Astrocyte of the cerebellum (primary cell): ENCODE measurements at regions not wholly inside any gene's neighbourhood (a gene's known extent, or its start where the extent isn't known, plus 50 kb on each side); places are given as distances from the start of the nearest gene placed in this dataset.

ENCODE experiments used
- DNase-seq: peaks from one replicate; pipeline ENCODE4 v3.0.0-alpha.2; 2011; ENCODE audit warnings: low read depth
- H3K4me3 ChIP-seq: 2 replicates; pipeline ENCODE4 v1.5.1; 2011; ENCODE audit warnings: mild to moderate bottlenecking, low read depth, low read length, moderate library complexity
- in situ Hi-C: cut with HindIII; loops from 2 replicates; pipeline ENCODE4 v1.10.0; 2017; ENCODE audit warnings: low sequenced_read_pairs
- TF ChIP-seq, protein P1 (sequence below): IDR thresholded peaks from 2 replicates; pipeline ENCODE4 v1.5.1; 2012; ENCODE audit warnings: low read length, low read depth, moderate library complexity, mild to moderate bottlenecking; ENCODE audit errors: missing control alignments

DNA sequence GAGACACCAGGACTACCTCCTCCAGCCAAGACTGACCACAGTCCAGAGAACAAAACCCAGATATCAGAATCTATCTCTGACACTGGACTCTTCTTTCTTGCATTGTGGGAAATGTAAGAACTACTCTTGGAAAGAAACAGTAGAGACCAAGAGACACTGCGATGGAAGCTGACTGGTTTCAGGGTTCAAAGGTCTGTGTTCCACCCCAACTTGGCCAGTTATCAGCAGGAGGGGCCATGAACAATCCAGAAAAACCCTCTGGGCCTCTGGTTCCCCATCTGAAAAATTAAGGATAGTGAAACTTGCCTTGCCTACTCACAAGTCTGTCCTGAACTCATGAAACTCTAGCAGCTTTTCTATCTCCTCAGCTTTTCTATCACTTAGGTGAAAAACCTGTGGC lies 166.5 kb downstream of the SUCLG1 start:
- H3K4me3 ChIP-seq: no peak overlapping the region
- TF ChIP-seq, protein P1, sequence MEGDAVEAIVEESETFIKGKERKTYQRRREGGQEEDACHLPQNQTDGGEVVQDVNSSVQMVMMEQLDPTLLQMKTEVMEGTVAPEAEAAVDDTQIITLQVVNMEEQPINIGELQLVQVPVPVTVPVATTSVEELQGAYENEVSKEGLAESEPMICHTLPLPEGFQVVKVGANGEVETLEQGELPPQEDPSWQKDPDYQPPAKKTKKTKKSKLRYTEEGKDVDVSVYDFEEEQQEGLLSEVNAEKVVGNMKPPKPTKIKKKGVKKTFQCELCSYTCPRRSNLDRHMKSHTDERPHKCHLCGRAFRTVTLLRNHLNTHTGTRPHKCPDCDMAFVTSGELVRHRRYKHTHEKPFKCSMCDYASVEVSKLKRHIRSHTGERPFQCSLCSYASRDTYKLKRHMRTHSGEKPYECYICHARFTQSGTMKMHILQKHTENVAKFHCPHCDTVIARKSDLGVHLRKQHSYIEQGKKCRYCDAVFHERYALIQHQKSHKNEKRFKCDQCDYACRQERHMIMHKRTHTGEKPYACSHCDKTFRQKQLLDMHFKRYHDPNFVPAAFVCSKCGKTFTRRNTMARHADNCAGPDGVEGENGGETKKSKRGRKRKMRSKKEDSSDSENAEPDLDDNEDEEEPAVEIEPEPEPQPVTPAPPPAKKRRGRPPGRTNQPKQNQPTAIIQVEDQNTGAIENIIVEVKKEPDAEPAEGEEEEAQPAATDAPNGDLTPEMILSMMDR: no peak
- in situ Hi-C loops: no loop called here
- no peak for DNase-seq

DNA sequence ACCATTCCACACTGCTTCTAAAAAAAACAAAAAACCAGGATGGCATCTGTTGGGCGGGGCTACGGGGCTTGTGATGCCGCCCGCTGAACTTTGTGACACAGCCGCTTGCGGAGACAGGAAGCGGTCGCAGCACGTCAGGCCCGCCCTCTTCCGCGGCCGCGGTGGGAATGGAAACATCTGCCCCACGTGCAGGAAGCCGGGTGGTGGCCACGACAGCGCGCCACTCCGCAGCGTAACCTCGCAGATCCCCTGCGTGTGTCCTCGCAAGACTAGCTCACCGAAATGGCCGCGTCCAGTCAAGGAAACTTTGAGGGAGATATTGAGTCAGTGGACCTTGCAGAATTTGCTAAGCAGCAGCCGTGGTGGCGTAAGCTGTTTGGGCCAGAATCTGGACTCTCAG lies 168.5 kb downstream of the SUCLG1 start:
- no peak overlapping the region for H3K4me3 ChIP-seq
- DNase-seq: no peak
- TF ChIP-seq, protein P1: no peak
- in situ Hi-C loops: no loop called here

DNA sequence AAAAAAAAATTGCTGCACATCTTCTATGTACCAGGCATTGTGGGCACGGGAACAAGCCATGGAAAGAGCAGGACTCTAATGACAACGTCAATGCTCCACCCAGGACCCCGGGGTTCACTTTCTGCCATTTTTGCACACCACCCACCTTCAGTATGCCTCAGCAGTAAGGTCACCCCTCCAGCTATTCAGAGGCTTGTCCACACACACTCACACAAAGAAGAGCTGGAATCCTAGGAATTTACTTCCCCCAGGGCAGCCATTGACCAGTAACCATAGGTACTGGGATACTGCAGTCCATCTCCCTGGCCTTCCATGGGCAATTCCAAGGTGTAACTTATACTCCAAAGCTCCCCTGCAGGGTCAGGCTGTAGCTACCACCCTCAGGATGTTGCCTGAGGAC lies 170.8 kb downstream of the SUCLG1 start:
- DNase-seq: no peak
- in situ Hi-C loops: no loop called here
- H3K4me3 ChIP-seq: no peak overlapping the region
- TF ChIP-seq, protein P1: no peak

DNA sequence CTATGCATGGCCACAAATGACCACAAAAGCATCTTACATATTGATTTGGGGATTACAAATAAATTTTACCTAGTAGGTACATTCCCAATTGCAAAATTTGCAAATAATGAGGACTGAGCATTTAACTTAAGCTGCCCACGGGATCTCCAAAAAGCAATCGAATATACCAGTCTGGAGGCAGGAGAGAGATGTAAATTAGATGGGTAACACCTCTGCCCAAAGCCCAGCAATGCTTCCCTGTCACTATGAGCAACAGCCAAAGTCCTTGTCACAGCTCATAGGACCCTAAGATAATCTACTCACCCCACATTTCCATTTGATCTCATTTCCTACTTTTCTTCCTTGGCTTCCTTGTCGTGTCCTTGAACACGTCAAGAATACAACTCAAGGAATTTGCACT lies 172.2 kb downstream of the SUCLG1 start:
- in situ Hi-C loops: no loop called here
- no peak overlapping the region for H3K4me3 ChIP-seq
- TF ChIP-seq, protein P1: no peak
- DNase-seq: no peak

DNA sequence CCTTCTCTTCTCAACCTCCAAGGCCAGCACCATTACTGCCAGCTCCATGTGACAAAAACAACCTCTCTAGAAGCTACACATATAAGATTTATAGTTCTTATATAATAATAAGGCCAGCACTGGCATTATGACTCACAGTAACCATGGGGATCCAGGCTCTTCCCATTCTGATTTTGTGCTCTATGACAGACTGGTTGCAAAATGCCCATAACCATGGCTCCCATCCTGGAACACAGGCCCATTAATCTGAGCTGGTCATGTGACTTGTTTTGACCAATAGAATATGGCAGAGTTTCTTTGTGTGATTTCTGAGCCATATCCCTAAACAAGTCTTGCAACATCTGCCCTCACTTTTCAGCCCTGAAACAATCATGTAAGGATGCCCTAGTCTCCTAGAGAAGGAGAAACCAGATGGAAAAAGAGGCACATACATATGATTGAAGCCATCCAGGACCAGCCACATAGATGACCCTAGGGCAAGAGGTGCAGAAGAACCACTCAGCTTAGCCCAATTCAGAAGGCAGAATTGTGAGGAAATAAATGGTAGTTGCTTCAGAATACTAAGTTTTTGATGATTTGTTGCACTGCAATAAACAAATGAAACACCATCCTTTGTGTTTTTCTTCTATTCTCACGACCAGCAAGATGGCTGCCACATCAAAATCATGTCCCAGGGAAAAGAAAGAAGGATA lies 173.9 kb downstream of the SUCLG1 start:
- no peak overlapping the region for H3K4me3 ChIP-seq
- no peak for DNase-seq
- in situ Hi-C loops: no loop called here
- TF ChIP-seq, protein P1: no peak

DNA sequence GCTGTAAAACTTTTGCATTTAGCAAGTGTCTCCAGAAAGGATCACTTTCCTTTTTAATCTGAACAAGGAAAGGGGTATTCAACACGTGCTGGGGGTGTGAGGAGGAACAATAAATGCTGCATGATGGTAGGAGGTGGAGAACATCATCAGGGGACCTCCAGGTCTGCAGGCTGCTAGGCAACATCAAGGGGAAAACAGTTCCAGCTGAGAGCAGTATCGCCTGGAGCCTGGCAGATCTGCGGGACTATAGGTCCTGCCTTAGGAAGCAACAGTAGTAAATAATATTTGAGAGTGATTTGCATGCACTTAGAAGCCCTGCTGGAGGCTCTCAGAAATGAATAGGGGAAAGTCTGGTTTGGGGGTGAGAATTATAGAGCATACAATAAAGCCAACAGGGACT lies 175.6 kb downstream of the SUCLG1 start:
- in situ Hi-C loops: no loop called here
- no peak for DNase-seq
- no peak overlapping the region for H3K4me3 ChIP-seq
- TF ChIP-seq, protein P1: no peak

DNA sequence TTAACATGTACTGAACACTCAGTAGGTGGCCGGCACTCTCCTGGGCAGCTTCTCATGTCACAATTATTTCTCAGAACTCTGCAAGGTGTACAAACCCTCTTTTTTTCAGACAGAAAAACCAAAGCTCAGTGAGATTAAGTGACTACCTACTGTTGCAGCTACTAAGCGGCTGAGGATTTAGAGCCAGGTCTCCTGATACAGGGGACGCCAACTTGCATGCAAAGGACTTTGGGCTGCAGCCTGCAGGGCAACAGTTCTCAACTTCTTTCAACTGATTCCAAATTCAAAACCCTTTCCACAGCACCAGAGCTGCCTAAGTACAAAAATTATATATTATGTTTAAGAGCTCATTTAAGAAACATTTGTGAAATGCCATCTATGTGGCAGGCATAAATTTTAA lies 177.6 kb downstream of the SUCLG1 start:
- in situ Hi-C loops: no loop called here
- TF ChIP-seq, protein P1: no peak
- H3K4me3 ChIP-seq: no peak overlapping the region
- DNase-seq: no peak
